Psoas muscle (tissue), 7 donors: ENCODE measurements at regions not wholly inside any gene's neighbourhood (a gene's known extent, or its start where the extent isn't known, plus 50 kb on each side); places are given as distances from the start of the nearest gene placed in this dataset.
"Not testable (repeated sequence)": the region's sequence is repeated elsewhere in the genome, so short reads cannot be mapped to it uniquely, and the experiment has no call there.

Source experiments
- ATAC-seq, 4 donors: fragments of 200-7000 bp; cut with Tn5 transposase; one replicate each; pipeline ENCODE4 v1.9.1; 2020; ENCODE audit warnings: moderate library complexity in 3 of 4, mild to moderate bottlenecking in 2 of 4
- DNase-seq, 2 donors: peaks; one replicate each; pipeline ENCODE4 v3.0.0-alpha.2; 2020
- H3K27ac ChIP-seq: fragments of 200-600 bp; one replicate; pipeline ENCODE4 v1.8.0; 2022
- H3K27me3 ChIP-seq, 3 donors: fragments of 200-600 bp in 1 of 3; one replicate each; pipeline versions ENCODE4 v1.6.1 to v1.8.0; 2013 to 2022; ENCODE audit warnings: low read length in 2 of 3, mild to moderate bottlenecking in 2 of 3, moderate library complexity in 1 of 3; ENCODE audit not compliant: insufficient read depth in 3 of 3
- H3K36me3 ChIP-seq, 2 donors: fragments of 200-600 bp in 1 of 2; one replicate each; pipeline versions ENCODE4 v1.6.1 to v1.8.0; 2013 to 2022; ENCODE audit warnings: low read depth in 1 of 2, mild to moderate bottlenecking in 1 of 2, moderate library complexity in 1 of 2; ENCODE audit not compliant: insufficient read depth in 1 of 2
- H3K4me1 ChIP-seq: fragments of 200-600 bp; one replicate; pipeline ENCODE4 v1.8.0; 2022
- H3K4me3 ChIP-seq: fragments of 200-600 bp; one replicate; pipeline ENCODE4 v1.8.0; 2022; ENCODE audit warnings: mild to moderate bottlenecking
- H3K9me3 ChIP-seq: fragments of 200-600 bp; one replicate; pipeline ENCODE4 v1.8.0; 2022
- WGBS, 3 donors: extraction: QIAGEN DNeasy Blood & Tissue Kit; methylation state at CpG; one replicate each; pipeline versions ENCODE4 v1.1.6 to v1.1.7; 2013; 5-methylcytosine and 5-hydroxymethylcytosine counted together
- intact Hi-C, 2 donors: fragments of 100-400 bp; cut with DNase I; formaldehyde crosslinking; loops; one replicate each; pipeline versions ENCODE4 v1.11.0 to v1.14.2; 2022
- TF ChIP-seq, protein P1 (sequence below): fragments of 200-600 bp; IDR thresholded peaks from one replicate; pipeline ENCODE4 v1.8.0; 2022; ENCODE audit warnings: antibody characterized with exemption
- donor health status: healthy with polysubstance abuse.
- donor health status: DM: no; HTN: no; CAD: no; lungs with moderate emphysema.
- donor health status: Bipolar disorder and iron deficiency.
- donor health status: healthy.
- donor health status: DM: yes; HTN: yes; CAD: no.
- donor health status: DM: no; HTN: no; CAD: no.
- donor health status: DM: yes; HTN: yes; CAD: no.

DNA sequence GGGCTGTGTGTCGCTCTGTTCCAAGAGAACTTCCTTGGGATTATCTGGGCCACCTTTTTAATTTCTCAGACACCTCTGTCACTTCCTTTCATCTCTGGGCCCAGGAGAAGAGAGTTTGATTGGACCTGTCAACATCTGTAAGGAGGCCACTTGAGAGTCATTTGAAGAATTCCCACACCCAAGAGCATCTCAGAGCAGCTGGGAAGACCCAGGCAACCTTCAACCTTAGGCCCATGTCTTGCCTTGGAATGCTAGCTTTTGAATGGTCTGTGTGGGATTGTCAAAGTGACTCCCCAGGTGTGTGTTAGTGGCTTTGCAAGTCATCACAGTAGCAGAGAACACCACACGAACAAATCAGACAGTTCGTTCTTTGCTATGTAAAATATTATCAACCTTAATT lies 280.3 kb downstream of the CYRIA start:
- TF ChIP-seq, protein P1, sequence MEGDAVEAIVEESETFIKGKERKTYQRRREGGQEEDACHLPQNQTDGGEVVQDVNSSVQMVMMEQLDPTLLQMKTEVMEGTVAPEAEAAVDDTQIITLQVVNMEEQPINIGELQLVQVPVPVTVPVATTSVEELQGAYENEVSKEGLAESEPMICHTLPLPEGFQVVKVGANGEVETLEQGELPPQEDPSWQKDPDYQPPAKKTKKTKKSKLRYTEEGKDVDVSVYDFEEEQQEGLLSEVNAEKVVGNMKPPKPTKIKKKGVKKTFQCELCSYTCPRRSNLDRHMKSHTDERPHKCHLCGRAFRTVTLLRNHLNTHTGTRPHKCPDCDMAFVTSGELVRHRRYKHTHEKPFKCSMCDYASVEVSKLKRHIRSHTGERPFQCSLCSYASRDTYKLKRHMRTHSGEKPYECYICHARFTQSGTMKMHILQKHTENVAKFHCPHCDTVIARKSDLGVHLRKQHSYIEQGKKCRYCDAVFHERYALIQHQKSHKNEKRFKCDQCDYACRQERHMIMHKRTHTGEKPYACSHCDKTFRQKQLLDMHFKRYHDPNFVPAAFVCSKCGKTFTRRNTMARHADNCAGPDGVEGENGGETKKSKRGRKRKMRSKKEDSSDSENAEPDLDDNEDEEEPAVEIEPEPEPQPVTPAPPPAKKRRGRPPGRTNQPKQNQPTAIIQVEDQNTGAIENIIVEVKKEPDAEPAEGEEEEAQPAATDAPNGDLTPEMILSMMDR: no peak
- 91 to 95% (median 92%) methylated on average over 3 of the region's 3 CpGs for WGBS, 3 donors
- Histone ChIP-seq H3K27me3 (no peaks in the 10 kb centered on the region), H3K36me3 (no peaks in the 10 kb centered on the region), H3K27ac (no peak overlapping the region), H3K4me3 (no peak overlapping the region), H3K4me1 (no peaks in the 10 kb centered on the region), H3K9me3 (no peaks in the 10 kb centered on the region)
- ATAC-seq: no peak
- intact Hi-C loops: no loop called here
- no peak for DNase-seq

DNA sequence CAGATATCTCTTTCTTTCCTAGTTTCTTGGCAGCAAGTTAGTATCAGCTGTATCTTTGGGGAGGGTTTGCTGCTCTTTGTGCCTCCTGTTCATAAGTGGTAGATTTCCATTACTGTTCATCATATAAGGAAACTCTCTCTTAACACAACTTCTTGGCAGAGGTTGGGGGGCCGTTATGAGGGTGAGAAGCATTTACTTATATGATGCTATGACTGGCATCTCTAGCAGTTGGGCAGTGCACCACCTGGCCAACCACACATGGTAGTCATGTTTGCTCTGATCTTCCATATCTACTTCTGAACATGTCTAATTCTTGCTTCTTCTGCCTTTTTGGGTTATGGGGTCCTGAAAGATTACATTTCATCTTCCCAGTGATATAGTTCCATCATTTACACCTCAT lies 282.2 kb downstream of the CYRIA start:
- WGBS, 3 donors: 47 to 74% (median 52%) methylated on average over 1 of the region's 1 CpG
- no peaks in the 10 kb centered on the region for H3K36me3 ChIP-seq
- no peak for ATAC-seq
- H3K4me3 ChIP-seq: no peak overlapping the region
- H3K27ac ChIP-seq: no peak overlapping the region
- intact Hi-C loops: no loop called here
- no peaks in the 10 kb centered on the region for H3K9me3 ChIP-seq
- no peak for DNase-seq
- no peaks in the 10 kb centered on the region for H3K4me1 ChIP-seq
- no peaks in the 10 kb centered on the region for H3K27me3 ChIP-seq
- TF ChIP-seq, protein P1: no peak

DNA sequence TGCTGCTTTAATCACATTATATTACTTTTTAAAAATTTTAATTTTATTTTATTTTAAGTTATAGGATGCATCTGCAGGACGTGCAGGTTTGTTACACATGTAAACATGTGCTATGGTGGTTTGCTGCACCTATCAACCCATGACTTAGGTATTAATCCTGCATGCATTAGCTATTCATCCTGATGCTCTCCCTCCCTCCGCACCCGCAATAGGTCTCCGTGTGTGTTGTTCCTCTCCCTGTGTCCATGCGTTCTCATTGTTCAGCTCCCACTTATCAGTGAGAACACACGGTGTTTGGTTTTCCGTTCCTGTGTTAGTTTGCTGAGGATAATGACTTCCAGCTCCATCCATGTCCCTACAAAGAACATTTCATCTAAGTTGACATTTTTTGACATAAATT lies 283.2 kb downstream of the CYRIA start:
- TF ChIP-seq, protein P1: no peak
- Histone ChIP-seq H3K36me3 (no peaks in the 10 kb centered on the region), H3K27me3 (no peaks in the 10 kb centered on the region), H3K4me3 (no peak overlapping the region), H3K4me1 (no peaks in the 10 kb centered on the region), H3K9me3 (no peaks in the 10 kb centered on the region), H3K27ac (no peak overlapping the region)
- ATAC-seq (no peak), DNase-seq (no peak)
- WGBS, 3 donors: 77 to 81% (median 80%) methylated on average over 7 of the region's 7 CpGs
- intact Hi-C loops: no loop called here

DNA sequence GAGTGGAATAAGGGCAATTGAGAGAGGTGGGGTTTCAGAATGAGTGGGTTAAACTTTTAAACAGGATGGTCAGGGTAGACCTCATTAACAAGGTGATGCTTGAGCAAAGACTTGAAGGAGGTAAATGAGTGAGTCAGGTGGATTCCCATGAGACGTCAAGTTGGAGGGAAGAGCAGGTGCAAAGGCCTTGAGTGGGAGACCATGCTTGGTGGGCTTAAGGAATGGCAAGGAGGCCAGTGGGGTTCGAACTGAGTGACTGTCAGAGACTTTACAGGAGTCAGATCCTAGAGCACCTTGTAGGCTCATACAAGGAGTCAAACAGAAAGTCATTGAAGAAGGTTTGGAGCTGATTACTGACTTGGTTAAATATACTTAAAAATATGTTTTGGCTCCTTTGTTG lies 284.1 kb downstream of the CYRIA start:
- Histone ChIP-seq H3K27me3 (no peaks in the 10 kb centered on the region), H3K4me1 (no peaks in the 10 kb centered on the region), H3K9me3 (no peaks in the 10 kb centered on the region), H3K4me3 (no peak overlapping the region), H3K27ac (no peak overlapping the region), H3K36me3 (no peaks in the 10 kb centered on the region)
- no peak for ATAC-seq
- intact Hi-C loops: no loop called here
- no peak for DNase-seq
- TF ChIP-seq, protein P1: no peak
- WGBS, 3 donors: 82 to 91% (median 84%) methylated on average over 2 of the region's 2 CpGs

DNA sequence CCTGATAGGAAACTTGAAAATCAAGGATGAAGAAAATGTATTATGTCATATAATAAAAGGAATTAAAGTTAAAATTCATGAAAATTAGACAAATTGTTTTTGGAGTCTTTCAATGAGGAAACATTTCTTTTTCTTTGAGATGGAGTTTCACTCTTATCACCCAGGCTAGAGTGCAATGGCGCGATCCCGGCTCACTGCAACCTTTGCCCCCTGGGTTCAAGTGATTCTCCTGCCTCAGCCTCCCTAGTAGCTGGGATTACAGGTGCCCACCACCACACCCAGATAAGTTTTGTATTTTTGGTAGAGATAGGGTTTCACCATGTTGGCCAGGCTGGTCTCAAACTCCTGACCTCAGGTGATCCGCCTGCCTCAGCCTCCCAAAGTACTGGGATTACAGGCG lies 285.7 kb downstream of the CYRIA start:
- ATAC-seq, intact Hi-C loops: not testable (repeated sequence)
- WGBS, 3 donors: 86 to 96% (median 86%) methylated on average over 5 of the region's 5 CpGs

GRCh38 chr2:16379061-16379460 lies 286.6 kb downstream of the CYRIA start:
- intact Hi-C loops, H3K36me3 ChIP-seq, H3K27ac ChIP-seq, H3K27me3 ChIP-seq, H3K9me3 ChIP-seq, ATAC-seq, H3K4me3 ChIP-seq, H3K4me1 ChIP-seq, DNase-seq: not testable (repeated sequence)
- 78 to 86% (median 80%) methylated on average over 5 of the region's 5 CpGs for WGBS, 3 donors

More for the DNA sequence above, 285.7 kb downstream of the CYRIA start:
- H3K36me3 ChIP-seq, DNase-seq, H3K9me3 ChIP-seq, H3K27me3 ChIP-seq, H3K4me3 ChIP-seq, H3K27ac ChIP-seq, H3K4me1 ChIP-seq: not testable (repeated sequence)
